ENCODE measurements at regions not wholly inside any gene's neighbourhood (a gene's known extent, or its start where the extent isn't known, plus 50 kb on each side); places are given as distances from the start of the nearest gene placed in this dataset.
"Not testable (repeated sequence)": the region's sequence is repeated elsewhere in the genome, so short reads cannot be mapped to it uniquely, and the experiment has no call there.

- CTCF ChIA-PET; H3K4me3 ChIP-seq (ENCODE audit: low read depth in 2 of 2, low read length in 1 of 2): not testable (repeated sequence)
- WGBS (ENCODE audit: low lambda C conversion rate): 35% methylated on average over 7 of the region's 7 CpGs
Observed at GRCh38 chr2:16089491-16089890, 149.1 kb downstream of the MYCN start.

GRCh38 chr2:16088802-16089112, 148.4 kb downstream of the MYCN start:
- Histone ChIP-seq H3K9ac (no peak overlapping the region), H3K9me2 (no peaks in the 10 kb centered on the region), H3F3A (replicated peaks; ENCODE audit: insufficient read depth) (no peaks in the 10 kb centered on the region), H3K27ac (ENCODE audit: low read depth in 2 of 2, low read length in 1 of 2) (no peak overlapping the region), H2AFZ (ENCODE audit: low read depth) (no peak overlapping the region), H3K9me3 (no peaks in the 10 kb centered on the region; the same call in 1 of the 2 replicates), H3K4me3 (ENCODE audit: low read depth in 2 of 2, low read length in 1 of 2) (no peak overlapping the region), H4K20me1 (ENCODE audit: insufficient read depth) (no peaks in the 10 kb centered on the region), H3K4me1 (ENCODE audit: control insufficient read depth in 1 of 2, insufficient read depth in 2 of 2, low read depth in 1 of 2, low read length in 1 of 2) (peaks cover 0 to 2% of the 10 kb centered on the region in 2 experiments; a peak in 1 of 4 replicates), H3K27me3 (ENCODE audit: insufficient read depth) (no peaks in the 10 kb centered on the region), H3K4me2 (no peak overlapping the region), H3K79me2 (ENCODE audit: insufficient read depth) (no peaks in the 10 kb centered on the region), H3K36me3 (replicated peaks in 1 of 2; ENCODE audit: control insufficient read depth in 1 of 2, insufficient read depth in 2 of 2, low read length in 1 of 2) (no peaks in the 10 kb centered on the region)
- ChIA-PET POLR2A (no interaction called here), CTCF (no interaction called here)
- no peak for DNase-seq
- 19% methylated on average over 3 of the region's 3 CpGs for WGBS (ENCODE audit: low lambda C conversion rate)
- TF ChIP-seq EP300 (IDR thresholded peaks at IDR 0.05; ENCODE audit: borderline replicate concordance in 1 of 2, low read depth in 1 of 2, low read length in 1 of 2) (no peak), RCOR1 (IDR thresholded peaks at IDR 0.05; ENCODE audit: low read length) (no peak), IRF3 (IDR thresholded peaks at IDR 0.05; ENCODE audit: low read depth, low read length) (no peak), JUND (IDR thresholded peaks at IDR 0.05) (no peak), POLR2AphosphoS5 (IDR thresholded peaks at IDR 0.05; ENCODE audit: low read depth, low read length) (no peak), REST (IDR thresholded peaks at IDR 0.05; ENCODE audit: low read depth, low read length) (no peak), TEAD4 (IDR thresholded peaks at IDR 0.05; ENCODE audit: borderline replicate concordance, insufficient read depth) (no peak), RFX5 (IDR thresholded peaks at IDR 0.05; ENCODE audit: low read length) (no peak), TAF1 (IDR thresholded peaks at IDR 0.05; ENCODE audit: borderline replicate concordance, low read depth, low read length) (no peak), MAX (IDR thresholded peaks at IDR 0.05; ENCODE audit: low read depth) (no peak), PBX3 (IDR thresholded peaks at IDR 0.05) (no peak), EZH2phosphoT487 (IDR thresholded peaks at IDR 0.05; ENCODE audit: borderline replicate concordance, low read depth) (no peak), MXI1 (IDR thresholded peaks at IDR 0.05; ENCODE audit: low read depth, low read length) (no peak), USF1 (IDR thresholded peaks at IDR 0.05; ENCODE audit: borderline replicate concordance, low read depth) (no peak), CHD2 (IDR thresholded peaks at IDR 0.05; ENCODE audit: low read length, partially characterized antibody) (no peak), TCF12 (IDR thresholded peaks at IDR 0.05) (no peak)

More at GRCh38 chr2:16089491-16089890, 149.1 kb downstream of the MYCN start:
- H2AFZ ChIP-seq (ENCODE audit: low read depth); POLR2A ChIA-PET; H3K36me3 ChIP-seq (replicated peaks in 1 of 2; ENCODE audit: control insufficient read depth in 1 of 2, insufficient read depth in 2 of 2, low read length in 1 of 2); H3K4me1 ChIP-seq (ENCODE audit: control insufficient read depth in 1 of 2, insufficient read depth in 2 of 2, low read depth in 1 of 2, low read length in 1 of 2); H3K9me3 ChIP-seq; H3K9me2 ChIP-seq; H3K27ac ChIP-seq (ENCODE audit: low read depth in 2 of 2, low read length in 1 of 2); H4K20me1 ChIP-seq (ENCODE audit: insufficient read depth); H3K79me2 ChIP-seq (ENCODE audit: insufficient read depth); H3K4me2 ChIP-seq; H3K27me3 ChIP-seq (ENCODE audit: insufficient read depth); DNase-seq; H3F3A ChIP-seq (replicated peaks; ENCODE audit: insufficient read depth); H3K9ac ChIP-seq: not testable (repeated sequence)
